Colonic mucosa (tissue), 4 donors: ENCODE measurements at regions not wholly inside any gene's neighbourhood (a gene's known extent, or its start where the extent isn't known, plus 50 kb on each side); places are given as distances from the start of the nearest gene placed in this dataset.

Experiments
- DNase-seq: peaks from one replicate; pipeline ENCODE4 v3.0.0-alpha.2; 2020
- H3K27ac ChIP-seq: fragments of 200-600 bp; one replicate; pipeline ENCODE4 v1.8.0; 2021
- H3K27me3 ChIP-seq: fragments of 200-600 bp; one replicate; pipeline ENCODE4 v1.8.0; 2021
- H3K36me3 ChIP-seq: fragments of 200-600 bp; one replicate; pipeline ENCODE4 v1.8.0; 2021
- H3K4me1 ChIP-seq: fragments of 200-600 bp; one replicate; pipeline ENCODE4 v1.8.0; 2021; ENCODE audit warnings: mild to moderate bottlenecking
- H3K4me3 ChIP-seq: fragments of 200-600 bp; one replicate; pipeline ENCODE4 v1.8.0; 2021
- H3K9ac ChIP-seq, 2 donors: one replicate each; pipeline ENCODE4 v1.7.0; 2013; ENCODE audit warnings: control low read depth in 2 of 2, low read depth in 2 of 2, low read length in 2 of 2
- H3K9me3 ChIP-seq: fragments of 200-600 bp; one replicate; pipeline ENCODE4 v1.8.0; 2021
- CTCF ChIP-seq: fragments of 200-600 bp; IDR thresholded peaks from one replicate; pipeline ENCODE4 v1.8.0; 2022; ENCODE audit warnings: antibody characterized with exemption, mild to moderate bottlenecking
- intact Hi-C: fragments of 100-400 bp; cut with DNase I; formaldehyde crosslinking; loops from one replicate; pipeline ENCODE4 v1.14.1; 2022
- donor health status: healthy.
- donor health status: DM: no; HTN: no; CAD: no.
- donor health status: DM: no; HTN: no; CAD: no.

- no peaks in the 10 kb centered on the region for H3K4me1 ChIP-seq
These were observed 361.0 kb upstream of the PCSK5 start for GRCh38 chr9:75529463-75529862.

GRCh38 chr9:75531588-75531987, 358.9 kb upstream of the PCSK5 start:
- Histone ChIP-seq H3K36me3 (no peaks in the 10 kb centered on the region), H3K9ac (no peak overlapping the region), H3K27ac (peak overlapping the region; percentile 72), H3K27me3 (no peaks in the 10 kb centered on the region), H3K9me3 (no peaks in the 10 kb centered on the region), H3K4me3 (no peak overlapping the region), H3K4me1 (no peaks in the 10 kb centered on the region)
- no peak for TF ChIP-seq CTCF
- intact Hi-C loops, result no loop called here
- no peak for DNase-seq

More at GRCh38 chr9:75529463-75529862, 361.0 kb upstream of the PCSK5 start:
- Histone ChIP-seq H3K9me3 (no peaks in the 10 kb centered on the region), H3K36me3 (no peaks in the 10 kb centered on the region), H3K9ac (no peak overlapping the region), H3K27me3 (no peaks in the 10 kb centered on the region), H3K27ac (peak overlapping the region; percentile 29), H3K4me3 (no peak overlapping the region)
- intact Hi-C loops, result no loop called here
- no peak for DNase-seq
- no peak for TF ChIP-seq CTCF

- no peaks in the 10 kb centered on the region for H3K36me3 ChIP-seq
- H3K9ac ChIP-seq, result no peak overlapping the region
- H3K27ac ChIP-seq, result peak overlapping the region; percentile 72
- H3K27me3 ChIP-seq, result no peaks in the 10 kb centered on the region
- DNase-seq, result no peak
- no peak for TF ChIP-seq CTCF
- no peak overlapping the region for H3K4me3 ChIP-seq
- H3K9me3 ChIP-seq, result no peaks in the 10 kb centered on the region
- no peaks in the 10 kb centered on the region for H3K4me1 ChIP-seq
- intact Hi-C loops, result no loop called here
These were observed 358.0 kb upstream of the PCSK5 start for GRCh38 chr9:75532233-75533050.

- H3K36me3 ChIP-seq, result no peaks in the 10 kb centered on the region
- no peak overlapping the region for H3K9ac ChIP-seq
- no peaks in the 10 kb centered on the region for H3K27me3 ChIP-seq
- H3K9me3 ChIP-seq, result no peaks in the 10 kb centered on the region
- no peak for DNase-seq
- H3K27ac ChIP-seq, result no peak overlapping the region
- TF ChIP-seq CTCF, result no peak
- intact Hi-C loops, result no loop called here
- H3K4me1 ChIP-seq, result no peaks in the 10 kb centered on the region
- no peak overlapping the region for H3K4me3 ChIP-seq
These were observed 350.9 kb upstream of the PCSK5 start for GRCh38 chr9:75539523-75539922.

- H3K4me3 ChIP-seq, result no peak overlapping the region
- H3K36me3 ChIP-seq, result no peaks in the 10 kb centered on the region
- intact Hi-C loops, result no loop called here
- no peaks in the 10 kb centered on the region for H3K4me1 ChIP-seq
- H3K27ac ChIP-seq, result no peak overlapping the region
- no peaks in the 10 kb centered on the region for H3K9me3 ChIP-seq
- DNase-seq, result no peak
- TF ChIP-seq CTCF, result no peak
- H3K27me3 ChIP-seq, result no peaks in the 10 kb centered on the region
- H3K9ac ChIP-seq, result no peak overlapping the region
These were observed 350.3 kb upstream of the PCSK5 start for GRCh38 chr9:75540185-75540584.
